ENCODE measurements at regions not wholly inside any gene's neighbourhood (a gene's known extent, or its start where the extent isn't known, plus 50 kb on each side); places are given as distances from the start of the nearest gene placed in this dataset.

- Histone ChIP-seq H3K79me2 (replicated peaks; ENCODE audit: insufficient read depth) (no peaks in the 10 kb centered on the region), H3K9me2 (ENCODE audit: insufficient read depth) (no peaks in the 10 kb centered on the region), H3K4me2 (peak overlapping the region; percentile 67; the same call in 1 of the 2 replicates), H3K4me3 (peak overlapping the region; percentile 78; the same call in 1 of the 2 replicates), H3K4me1 (ENCODE audit: insufficient read depth) (peaks cover 5% of the 10 kb centered on the region), H2AFZ (peak overlapping the region; percentile 88; the same call in 1 of the 2 replicates), H4K20me1 (replicated peaks; ENCODE audit: insufficient read depth) (no peaks in the 10 kb centered on the region), H3F3A (replicated peaks; ENCODE audit: low read depth) (no peaks in the 10 kb centered on the region), H3K36me3 (ENCODE audit: insufficient read depth) (no peaks in the 10 kb centered on the region), H3K27ac (ENCODE audit: low read depth) (no peak overlapping the region), H3K27me3 (ENCODE audit: insufficient read depth) (peaks cover 27% of the 10 kb centered on the region)
- no peak for TF ChIP-seq REST (IDR thresholded peaks at IDR 0.05; ENCODE audit: unreplicated experiment)
- no peaks in the 10 kb centered on the region for H3K36me3 Mint-ChIP-seq (ENCODE audit: low read depth)
- no peak for DNase-seq (ENCODE audit: low spot score)
- peaks cover 18% of the 10 kb centered on the region for H3K4me1 Mint-ChIP-seq
- H3K27me3 Mint-ChIP-seq (ENCODE audit: insufficient read depth, low read depth, poor library complexity): peaks cover 41% of the 10 kb centered on the region
- peak overlapping the region; percentile 46; the same call in 1 of the 3 replicates for H3K4me3 Mint-ChIP-seq
- H3K9me3 Mint-ChIP-seq: no peaks in the 10 kb centered on the region; the same call in 1 of the 3 replicates
- no peak overlapping the region for H3K27ac Mint-ChIP-seq
- ATAC-seq: no peak
Observed at GRCh38 chr10:42932116-42932515, 144.8 kb upstream of the RET start.

GRCh38 chr10:42932735-42933447 lies 144.0 kb upstream of the RET start:
- no peaks in the 10 kb centered on the region; the same call in 1 of the 2 replicates for H3K4me1 ChIP-seq (ENCODE audit: insufficient read depth)
- no peaks in the 10 kb centered on the region for H4K20me1 ChIP-seq (replicated peaks; ENCODE audit: insufficient read depth)
- TF ChIP-seq CREB1 (CRISPR knock-in tag; IDR thresholded peaks at IDR 0.05; ENCODE audit: low read depth) (no peak), POLR2AphosphoS5 (IDR thresholded peaks at IDR 0.05; ENCODE audit: low read depth) (0 out of 2 replicates have a peak, but pooled peaks have one; percentile 45), CTCF (conservative IDR thresholded peaks at IDR 0.05; ENCODE audit: low read depth in 2 of 2) (no peak)
- no peaks in the 10 kb centered on the region for H3K36me3 Mint-ChIP-seq (ENCODE audit: low read depth)
- H3K4me1 Mint-ChIP-seq: peaks cover 12% of the 10 kb centered on the region
- no peaks in the 10 kb centered on the region for H3F3A ChIP-seq (replicated peaks; ENCODE audit: low read depth)
- peaks cover 41% of the 10 kb centered on the region for H3K27me3 Mint-ChIP-seq (ENCODE audit: insufficient read depth, low read depth, poor library complexity)
- H3K9me2 ChIP-seq (ENCODE audit: insufficient read depth): no peaks in the 10 kb centered on the region
- peak overlapping the region; percentile 78 for H3K4me3 ChIP-seq
- H3K4me3 Mint-ChIP-seq: peak overlapping the region; percentile 88
- H3K9me3 Mint-ChIP-seq: no peaks in the 10 kb centered on the region; the same call in 1 of the 3 replicates
- no peaks in the 10 kb centered on the region for H3K79me2 ChIP-seq (replicated peaks; ENCODE audit: insufficient read depth)
- DNase-seq (ENCODE audit: low spot score): peak; percentile 84
- H3K36me3 ChIP-seq (ENCODE audit: insufficient read depth): no peaks in the 10 kb centered on the region
- peak overlapping the region; percentile 99 for H2AFZ ChIP-seq
- H3K27me3 ChIP-seq (ENCODE audit: insufficient read depth): peaks cover 27% of the 10 kb centered on the region
- H3K27ac Mint-ChIP-seq: no peak overlapping the region
- ATAC-seq: peak; percentile 73
- H3K4me2 ChIP-seq: peak overlapping the region; percentile 97
- no peak overlapping the region for H3K27ac ChIP-seq (ENCODE audit: low read depth)
